Mucosa of gallbladder (tissue), 1 donor: ENCODE measurements at regions not wholly inside any gene's neighbourhood (a gene's known extent, or its start where the extent isn't known, plus 50 kb on each side); places are given as distances from the start of the nearest gene placed in this dataset.
"Not testable (repeated sequence)": the region's sequence is repeated elsewhere in the genome, so short reads cannot be mapped to it uniquely, and the experiment has no call there.

Experiments used
- DNase-seq: peaks from one replicate; pipeline ENCODE4 v3.0.0-alpha.2; 2020; ENCODE audit warnings: low spot score
- donor health status: DM: no; HTN: no; CAD: no.

DNA sequence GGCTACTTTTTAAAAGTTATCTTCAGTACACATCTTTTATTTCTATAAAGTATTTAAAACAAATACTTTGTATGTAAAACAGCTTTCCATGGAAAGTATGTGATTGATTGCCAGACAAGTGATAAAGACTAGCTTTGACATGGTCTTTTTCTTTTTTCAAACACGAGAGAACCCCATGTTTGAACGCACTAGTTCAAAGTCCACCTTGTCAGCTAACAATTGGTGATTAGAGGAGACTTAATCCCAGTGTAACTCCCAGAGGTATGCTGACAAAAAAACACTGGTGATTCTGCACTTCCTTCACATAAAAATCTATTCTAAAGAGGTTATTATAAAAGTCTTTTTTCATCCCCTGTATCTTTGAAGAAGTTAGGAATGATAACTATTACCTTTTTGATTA, 438.1 kb downstream of the GJA1 start:
- DNase-seq: no peak

DNA sequence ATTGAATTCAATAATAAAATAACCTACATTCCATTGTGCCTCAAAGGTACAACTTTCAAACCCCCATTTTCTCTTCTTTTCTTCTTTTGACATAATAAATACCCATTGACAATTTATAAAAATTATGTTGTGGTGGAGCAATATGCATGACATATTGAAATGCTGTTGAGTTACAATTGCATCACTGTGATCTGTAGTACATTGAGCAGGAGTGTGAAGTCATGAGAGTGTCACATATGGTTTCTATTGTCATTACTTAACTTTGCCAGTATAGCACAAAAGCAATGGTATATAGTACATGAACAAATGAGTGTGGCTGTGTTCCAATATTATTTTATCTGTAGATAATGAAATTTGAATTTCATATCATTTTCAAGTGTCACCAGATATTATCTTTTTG, 441.3 kb downstream of the GJA1 start:
- no peak for DNase-seq

DNA sequence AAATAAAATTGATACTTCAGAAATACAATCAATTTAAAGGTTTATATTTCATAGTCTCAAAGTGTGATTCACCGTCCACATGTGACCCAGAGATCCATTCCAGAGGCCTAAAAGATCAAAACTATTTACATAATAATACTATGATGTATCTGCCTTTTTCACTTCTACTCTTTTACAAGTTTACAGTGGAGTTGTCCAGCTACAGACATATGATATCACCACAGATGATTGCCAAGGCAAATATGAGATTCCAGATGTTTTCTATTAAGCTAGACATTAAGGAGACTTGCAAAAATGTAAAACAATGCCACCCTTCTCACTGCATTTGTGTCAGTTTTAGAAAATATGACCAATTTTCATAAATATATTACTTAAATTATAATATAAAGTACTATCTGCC, 443.7 kb downstream of the GJA1 start:
- no peak for DNase-seq

DNA sequence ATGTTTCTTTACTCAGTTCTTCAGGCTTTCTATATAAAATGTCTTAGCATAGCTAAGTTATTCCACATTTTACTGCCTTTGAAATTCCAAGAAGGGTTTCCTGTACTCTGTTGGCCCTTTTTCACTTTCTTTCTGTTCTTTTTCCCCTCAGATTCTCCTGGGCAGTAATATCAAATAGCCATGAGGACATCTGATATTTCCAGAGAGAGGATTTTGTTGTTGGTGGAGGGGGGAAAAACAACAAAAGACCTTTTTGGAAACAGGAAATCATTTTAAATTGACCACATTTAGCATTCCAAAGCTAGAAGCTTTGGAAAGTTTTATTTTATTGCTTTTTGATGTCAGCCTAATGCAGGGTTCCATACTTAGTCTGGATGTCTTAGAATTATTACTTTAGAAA, 445.4 kb downstream of the GJA1 start:
- no peak for DNase-seq

DNA sequence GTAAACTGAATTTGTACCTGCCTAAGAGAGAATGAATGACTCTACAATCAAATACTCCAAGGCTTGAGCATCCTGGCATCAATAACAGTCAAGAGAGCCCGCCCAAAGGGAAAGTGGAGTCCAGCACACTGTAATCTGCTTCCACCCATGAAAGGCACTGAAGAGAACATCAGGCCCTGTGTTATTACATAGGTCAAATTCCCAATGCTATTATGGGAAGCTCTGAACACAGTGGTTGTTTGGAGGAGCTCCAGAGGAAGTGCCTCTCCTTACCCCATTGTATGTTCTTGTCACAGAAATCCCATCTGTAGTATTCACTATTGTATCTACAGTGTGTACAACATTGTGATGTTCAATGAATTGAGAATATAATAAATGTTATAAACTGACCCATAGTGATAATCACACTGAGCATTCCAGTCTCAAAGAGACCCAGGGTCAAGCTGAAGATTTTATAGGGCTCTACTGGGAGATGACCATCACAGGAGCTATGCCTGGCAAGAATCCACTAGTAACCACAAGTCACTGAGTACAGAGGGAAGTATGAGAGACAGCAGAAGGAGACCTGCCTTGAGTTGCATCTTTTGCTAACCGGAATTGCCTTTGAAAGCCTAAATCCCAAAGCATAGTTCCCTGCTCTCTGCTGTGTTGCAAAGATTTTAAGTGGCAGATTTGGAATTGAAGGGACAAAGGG, 446.7 kb downstream of the GJA1 start:
- no peak for DNase-seq

DNA sequence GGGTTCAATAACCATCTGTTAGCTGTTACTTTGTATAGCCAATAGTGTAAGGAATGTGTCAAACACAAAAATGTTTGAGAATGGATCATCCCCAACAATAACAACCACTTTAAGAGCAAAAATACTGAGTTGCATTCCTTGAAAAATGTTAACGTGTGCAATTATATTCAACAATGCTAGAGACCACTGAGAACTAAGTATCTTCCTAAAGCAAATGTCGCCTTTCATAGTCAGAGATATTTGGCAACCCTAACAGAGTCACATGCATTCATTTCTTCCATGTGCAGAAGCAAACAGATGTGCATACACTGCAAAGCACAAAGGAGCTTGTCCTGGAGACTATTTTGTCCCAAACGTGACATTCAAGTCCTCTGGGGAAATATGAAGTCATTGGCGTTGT, 448.6 kb downstream of the GJA1 start:
- DNase-seq: no peak

DNA sequence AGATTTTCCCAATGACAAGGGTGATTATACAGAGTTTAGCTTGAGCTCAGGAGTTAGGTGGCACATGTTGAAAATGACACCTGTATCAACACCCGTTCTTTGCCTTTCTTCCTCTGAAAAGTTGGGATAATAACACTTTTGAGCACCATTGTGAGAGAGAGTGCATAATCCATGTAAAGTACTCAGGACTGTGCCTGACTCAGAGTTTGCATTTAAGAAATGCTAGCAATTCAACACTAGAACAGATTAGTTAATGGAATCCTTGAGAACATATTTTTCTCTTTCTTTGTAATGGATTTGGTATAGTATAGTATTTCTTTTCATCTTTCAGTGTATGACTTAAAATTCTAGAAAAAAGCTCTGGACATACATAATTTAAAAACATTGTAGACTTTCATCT, 449.2 kb downstream of the GJA1 start:
- DNase-seq: no peak

DNA sequence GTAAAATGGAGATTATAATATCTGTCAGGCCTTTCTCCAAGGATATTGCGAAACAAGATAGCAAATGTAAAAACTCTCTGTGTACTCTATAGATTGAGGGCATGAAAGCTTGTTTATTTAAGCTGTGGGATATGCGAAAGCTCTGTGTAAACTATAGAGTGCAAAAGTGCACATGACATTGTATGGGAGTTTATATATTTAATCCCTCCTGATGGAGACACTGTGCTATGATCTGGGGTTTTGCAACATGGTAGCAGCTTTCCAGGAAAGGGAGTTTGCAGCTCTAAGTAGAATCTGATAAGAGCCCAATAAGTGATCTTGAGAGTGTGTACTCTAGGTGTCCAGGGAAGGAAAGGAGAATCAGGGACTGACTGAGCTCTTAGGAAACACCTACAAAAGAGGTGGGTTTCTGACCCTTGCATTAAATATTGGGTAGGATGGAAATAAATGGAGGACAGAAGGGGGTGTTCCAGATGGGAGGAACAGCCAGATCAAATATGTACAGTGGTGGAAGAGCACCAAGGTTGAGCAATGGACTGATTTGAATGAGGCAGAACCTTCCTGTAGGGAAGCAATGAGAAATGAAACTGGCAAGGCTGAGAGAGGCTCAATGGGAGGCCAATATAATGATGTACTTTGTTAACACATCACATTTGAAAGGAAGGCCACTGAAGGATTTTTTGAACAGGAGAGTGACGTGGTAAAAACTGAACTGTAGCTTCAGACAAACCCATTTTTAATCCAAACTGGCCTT, 450.1 kb downstream of the GJA1 start:
- DNase-seq: no peak

DNA sequence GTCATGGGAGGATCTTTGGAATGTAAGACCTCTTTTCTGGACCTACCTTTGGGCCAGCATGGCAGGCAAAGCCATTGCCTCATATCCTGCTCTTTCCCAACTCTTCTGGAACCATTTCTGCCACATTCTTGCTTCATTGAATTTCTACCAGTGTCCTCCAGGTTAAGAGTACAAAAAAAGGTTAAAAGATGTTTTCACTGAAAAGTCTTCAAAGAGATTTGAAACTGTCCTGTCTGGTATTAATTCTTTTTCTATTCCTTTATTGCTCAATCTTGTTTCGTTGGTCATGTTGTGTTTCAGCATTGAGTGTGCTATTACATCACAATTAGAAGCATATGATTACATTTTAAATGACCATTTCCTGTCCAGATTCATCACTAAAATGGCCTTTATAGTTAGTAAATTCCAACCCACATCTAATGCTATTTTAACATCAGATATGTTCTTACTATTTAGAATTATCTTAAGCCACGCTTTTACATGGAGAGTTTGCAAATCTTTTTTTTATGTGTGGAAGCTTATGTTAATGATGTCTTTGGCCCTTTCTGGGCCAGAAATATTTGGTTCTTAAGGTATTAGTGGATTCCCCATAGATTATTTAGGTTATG, 450.9 kb downstream of the GJA1 start:
- DNase-seq: no peak

DNA sequence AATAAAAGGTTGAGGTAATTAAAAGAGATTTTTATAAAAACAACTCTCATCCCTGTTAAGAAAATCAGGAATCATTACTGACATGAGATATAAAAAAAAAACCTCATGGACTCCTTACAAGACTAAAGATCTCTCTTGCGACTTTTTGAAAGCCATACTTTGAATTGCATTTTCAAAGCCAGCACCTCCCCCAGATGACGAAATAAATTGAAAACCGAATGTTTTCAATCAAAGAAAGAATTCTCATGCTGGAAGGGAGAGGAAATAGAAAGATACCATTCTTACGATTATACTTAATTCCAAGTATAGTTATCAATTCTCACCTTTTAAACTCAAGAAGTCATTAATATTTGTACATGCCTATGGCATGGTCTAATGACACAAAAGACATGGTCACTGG, 452.3 kb downstream of the GJA1 start:
- DNase-seq: no peak

DNA sequence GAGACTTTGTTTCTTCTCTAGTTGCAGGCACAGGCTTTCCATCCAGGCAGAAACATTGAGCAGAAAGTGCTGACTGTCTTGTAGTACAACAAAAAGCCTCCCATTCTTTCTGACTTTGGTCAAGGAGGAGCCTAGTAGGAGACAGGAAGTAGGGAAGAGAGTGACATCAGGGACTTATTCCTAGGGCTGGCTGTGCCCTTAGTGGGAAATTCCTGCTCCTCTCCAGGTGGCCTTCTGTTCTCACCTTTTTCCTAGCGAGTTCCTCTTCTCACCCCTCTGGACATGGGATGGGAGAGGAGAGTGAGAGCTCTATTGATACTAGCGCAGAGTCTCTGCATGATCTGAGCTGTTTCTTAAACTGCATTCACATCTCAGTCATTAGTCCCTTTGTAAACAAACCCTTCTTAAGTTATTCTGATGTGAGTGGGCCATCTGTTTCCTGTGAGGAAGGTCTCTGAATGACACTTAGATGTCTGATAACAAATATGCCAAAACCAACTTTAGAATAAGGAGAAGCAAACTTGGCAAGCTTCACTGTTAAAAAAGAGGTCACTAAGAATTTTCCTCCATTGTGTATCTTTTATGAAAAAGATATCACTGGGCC, 455.0 kb downstream of the GJA1 start:
- no peak for DNase-seq

DNA sequence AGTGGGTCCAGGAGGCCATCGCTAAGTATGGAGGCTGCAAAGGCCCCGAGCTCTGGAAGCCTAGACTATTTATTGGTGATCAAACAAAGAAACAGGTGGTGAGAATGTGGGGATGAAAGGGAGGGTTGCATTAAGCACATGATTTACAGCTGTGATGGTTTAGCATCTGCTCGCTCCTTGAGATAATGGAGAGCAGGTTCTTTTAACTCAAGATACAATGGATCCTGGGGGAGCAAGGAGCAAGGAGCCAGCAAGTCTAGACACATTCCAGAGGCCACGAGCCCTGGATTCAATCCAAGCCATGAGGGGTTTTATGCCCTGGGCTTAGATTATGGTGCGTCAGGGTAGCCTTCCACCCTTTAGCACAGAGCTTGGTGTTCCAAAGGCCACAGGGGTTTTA, 460.3 kb downstream of the GJA1 start:
- not testable (repeated sequence) for DNase-seq

DNA sequence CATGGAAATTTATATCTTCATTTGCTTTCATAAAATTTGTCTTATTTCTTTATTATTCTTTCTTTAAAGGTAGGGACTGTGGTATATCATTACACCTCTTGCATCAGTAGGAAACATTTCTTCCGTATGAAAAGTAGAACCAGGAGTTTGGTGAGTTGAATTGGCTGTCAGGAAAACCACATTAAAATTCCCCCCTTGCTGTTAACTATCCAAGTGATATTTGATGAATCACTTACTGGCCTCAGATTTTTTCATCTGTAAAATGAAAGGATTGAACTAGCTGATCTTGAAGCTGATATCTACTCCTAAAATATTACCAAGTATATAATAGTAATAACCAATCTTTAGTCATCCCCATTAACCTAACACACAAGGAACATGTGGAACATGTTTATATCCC, 460.9 kb downstream of the GJA1 start:
- no peak for DNase-seq

DNA sequence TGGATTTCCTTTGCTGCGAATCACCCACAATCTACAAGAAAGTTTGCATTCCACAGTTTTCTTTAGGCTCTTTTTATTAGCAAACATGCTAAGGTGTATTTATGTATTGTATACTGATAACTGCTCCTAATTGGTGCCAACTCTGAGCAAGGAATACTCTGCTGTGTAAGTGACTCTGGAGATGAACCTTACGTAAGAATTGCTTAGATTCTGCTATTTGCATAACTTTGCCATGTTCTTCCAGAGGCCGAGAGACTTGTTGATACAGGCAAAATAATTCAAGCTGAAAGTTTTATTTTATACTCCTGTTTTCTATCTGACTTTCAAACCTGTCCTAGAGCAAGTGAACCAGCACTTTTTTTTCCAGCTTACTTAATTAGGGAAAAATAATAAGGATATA, 461.3 kb downstream of the GJA1 start:
- DNase-seq: no peak

DNA sequence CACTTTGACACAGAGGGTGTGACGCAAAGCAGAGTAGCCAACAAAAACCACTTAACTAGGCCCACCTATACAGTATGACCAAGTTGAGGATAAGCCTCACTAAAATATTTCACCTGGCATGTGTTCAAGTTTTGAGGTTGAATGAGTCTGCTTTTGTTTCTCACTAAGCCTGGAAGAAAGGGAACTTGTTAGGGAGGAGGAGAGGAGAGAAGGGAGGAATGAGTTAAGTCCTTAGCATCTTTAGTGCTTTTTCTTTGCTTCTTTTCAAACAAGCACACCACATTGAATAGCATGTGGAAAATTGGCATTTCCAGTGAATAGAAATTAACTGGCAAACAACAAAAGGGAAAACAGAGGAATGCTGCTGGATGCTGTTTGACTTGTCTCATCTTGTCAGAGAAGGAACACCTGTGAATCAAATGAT, 461.9 kb downstream of the GJA1 start:
- no peak for DNase-seq

DNA sequence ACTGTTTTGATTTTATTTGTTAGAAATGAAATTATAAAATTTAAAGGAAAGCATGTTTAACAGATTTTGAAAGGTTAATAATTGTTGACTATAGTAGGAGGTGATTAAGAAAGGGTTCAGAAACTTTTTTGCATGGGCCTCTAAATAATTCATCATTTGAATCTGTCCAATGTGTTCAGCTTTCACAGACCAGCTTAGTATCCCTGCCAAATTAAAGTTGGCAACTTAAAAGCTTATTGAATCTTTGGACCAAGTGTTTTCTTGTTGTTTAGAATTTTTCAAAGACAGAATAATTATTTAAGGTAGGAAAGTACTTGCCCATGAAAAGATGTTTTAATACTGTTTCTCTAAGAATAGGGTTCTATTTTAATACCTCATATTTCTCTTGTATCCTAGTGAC, 466.0 kb downstream of the GJA1 start:
- no peak for DNase-seq

DNA sequence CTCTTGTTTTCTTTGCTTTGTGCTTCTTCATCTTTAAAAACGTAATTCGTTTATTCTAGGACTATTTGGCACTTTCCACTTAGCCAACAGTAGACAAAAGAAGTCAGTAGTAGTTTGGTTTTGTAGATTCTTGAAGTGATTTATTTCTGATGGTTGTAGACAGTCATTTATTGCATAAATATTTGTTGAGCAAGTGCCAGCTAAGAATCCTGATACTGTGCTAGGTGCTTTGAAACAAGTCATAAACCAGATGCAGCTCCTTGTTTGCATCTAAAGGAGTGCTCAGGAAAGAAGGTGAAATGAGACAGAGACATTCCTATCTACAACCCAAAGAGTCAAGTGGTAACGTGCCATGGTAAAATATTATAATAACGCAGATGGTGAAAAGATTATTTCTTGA, 469.1 kb downstream of the GJA1 start:
- DNase-seq: no peak

DNA sequence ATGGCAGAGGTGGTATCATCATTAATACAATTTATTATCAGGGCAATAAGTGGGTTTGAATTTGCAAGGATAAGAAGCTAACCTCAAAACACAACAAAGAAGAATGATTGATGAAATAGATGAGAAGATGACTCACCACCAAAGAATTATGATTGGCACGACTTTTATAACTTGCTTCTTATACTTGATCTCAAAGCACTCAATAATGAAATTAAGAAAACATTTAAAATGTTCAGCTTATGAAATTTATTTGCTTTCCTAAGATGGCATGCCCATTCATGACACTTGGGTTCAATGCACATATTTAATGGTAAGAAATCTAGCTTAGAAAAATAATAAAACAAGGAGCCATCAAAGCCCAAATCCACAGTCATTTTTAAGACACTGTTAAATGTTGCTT, 477.5 kb downstream of the GJA1 start:
- no peak for DNase-seq

DNA sequence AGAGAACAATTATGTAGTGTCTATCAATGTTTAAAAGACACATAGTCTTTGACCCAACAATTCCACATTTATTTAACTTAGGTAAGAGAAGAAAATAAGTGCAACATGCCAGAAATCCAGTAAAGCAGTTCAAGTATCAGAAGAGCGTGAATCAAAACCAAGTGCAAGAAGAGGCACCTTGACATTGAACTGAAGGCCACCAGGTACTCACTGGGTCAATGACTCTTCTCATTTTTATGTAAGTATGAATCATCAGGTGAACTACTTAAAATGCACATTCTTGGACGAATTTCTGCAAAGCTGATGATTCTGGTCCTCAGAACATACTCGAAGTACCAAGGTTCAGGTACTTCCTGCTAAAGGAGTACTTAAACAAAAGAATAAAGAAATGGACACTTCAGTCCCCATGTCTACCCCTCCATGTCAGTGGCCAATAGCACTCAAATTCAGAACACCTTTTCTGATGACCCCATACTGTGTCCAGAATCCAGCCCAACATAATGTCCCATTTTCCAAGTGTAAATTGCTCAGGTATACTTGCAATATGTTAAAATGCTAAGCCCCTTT, 481.9 kb downstream of the GJA1 start:
- no peak for DNase-seq

DNA sequence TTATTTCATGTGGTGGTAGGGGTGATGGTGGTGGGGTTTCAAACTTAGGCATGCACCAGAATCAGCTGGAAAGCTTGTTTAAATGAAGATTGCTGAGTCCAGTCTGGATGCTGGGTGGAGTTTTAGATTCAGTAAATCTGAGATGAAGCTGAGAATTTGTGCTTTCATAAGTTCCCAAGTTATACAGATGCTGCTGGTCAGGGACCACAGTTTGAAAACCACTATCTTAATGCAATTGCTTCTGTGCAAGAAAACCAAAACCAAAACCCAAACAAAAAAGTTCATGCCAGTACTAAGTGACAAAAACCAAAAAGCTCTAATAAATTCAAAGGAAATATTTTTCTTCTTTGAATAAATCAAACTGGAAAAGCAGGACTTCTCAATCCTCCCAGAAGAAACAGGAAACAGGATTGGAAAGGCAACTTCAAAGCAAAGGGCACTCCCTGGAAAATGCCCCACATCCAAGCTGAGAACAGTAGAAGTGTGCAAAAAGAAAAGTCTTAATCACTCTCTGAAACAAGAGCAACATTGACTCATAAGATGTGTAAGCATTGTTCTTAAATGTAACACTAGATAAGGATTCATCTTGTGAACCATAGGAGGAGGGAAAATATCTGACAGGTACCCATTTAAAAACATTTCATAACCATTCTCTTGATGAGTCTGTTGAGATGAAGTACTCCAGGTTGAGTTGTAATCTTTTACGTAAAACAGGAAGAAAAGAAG, 481.5 kb upstream of the HSF2 start:
- no peak for DNase-seq

DNA sequence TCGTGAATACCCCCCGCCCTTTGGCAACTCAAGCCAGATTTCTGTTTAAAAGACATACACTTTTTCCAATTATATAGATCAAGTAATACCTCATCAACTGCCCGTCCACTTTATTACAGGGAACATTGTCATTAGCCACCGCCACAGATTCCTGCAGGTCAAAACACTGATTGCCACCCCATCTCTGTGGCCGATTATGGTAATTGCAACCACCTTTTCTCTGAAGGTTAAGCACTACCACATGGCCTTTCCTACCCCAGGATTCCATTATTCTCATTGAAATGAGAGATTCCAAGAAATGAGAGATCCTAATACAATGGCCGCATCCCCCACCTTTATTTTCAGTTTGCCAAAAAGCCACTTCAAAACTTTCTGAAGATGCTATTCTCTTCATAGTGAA, 478.8 kb upstream of the HSF2 start:
- no peak for DNase-seq

DNA sequence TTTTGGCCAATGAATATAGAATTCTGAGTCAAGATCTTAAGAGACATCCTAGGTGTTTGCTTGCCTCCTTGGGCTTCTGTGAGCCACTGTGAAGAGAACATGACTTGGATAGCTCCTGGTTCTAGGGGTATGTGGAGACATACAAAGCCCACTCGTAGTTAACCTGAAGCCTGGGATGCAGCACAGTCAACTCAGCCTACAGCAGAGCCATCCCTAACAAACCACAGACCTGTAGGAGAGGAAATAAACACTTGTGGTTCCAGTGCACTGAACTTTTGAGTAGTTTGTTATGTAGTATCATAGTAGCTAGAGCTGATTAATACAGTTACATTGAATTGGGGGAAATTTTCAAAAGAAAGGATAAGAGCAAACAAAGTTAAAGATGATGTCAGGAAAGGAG, 474.4 kb upstream of the HSF2 start:
- DNase-seq: no peak
